Upper lobe of left lung (tissue), 6 donors: ENCODE measurements at regions not wholly inside any gene's neighbourhood (a gene's known extent, or its start where the extent isn't known, plus 50 kb on each side); places are given as distances from the start of the nearest gene placed in this dataset.

Experiments used
- ATAC-seq, 2 donors: fragments of 200-7000 bp; cut with Tn5 transposase; one replicate each; pipeline ENCODE4 v1.9.1; 2022; ENCODE audit warnings: mild to moderate bottlenecking in 2 of 2, moderate library complexity in 2 of 2; ENCODE audit not compliant: low FRiP score in 2 of 2
- DNase-seq, 2 donors: peaks; one replicate each; pipeline ENCODE4 v3.0.0-alpha.2; 2019 to 2020
- H3K27ac ChIP-seq, 4 donors: fragments of 200-600 bp; sonication (generic); one replicate each; pipeline ENCODE4 v1.5.1; 2016 to 2019
- H3K27me3 ChIP-seq, 4 donors: fragments of 200-600 bp; sonication (generic); one replicate each; pipeline ENCODE4 v1.5.1; 2017 to 2019
- H3K36me3 ChIP-seq, 4 donors: fragments of 200-600 bp; sonication (generic); one replicate each; pipeline ENCODE4 v1.5.1; 2016 to 2019
- H3K4me1 ChIP-seq, 4 donors: fragments of 200-600 bp; sonication (generic); one replicate each; pipeline ENCODE4 v1.5.1; 2018 to 2019
- H3K4me3 ChIP-seq, 4 donors: fragments of 200-600 bp; sonication (generic); one replicate each; pipeline ENCODE4 v1.5.1; 2017 to 2019; ENCODE audit warnings: mild to moderate bottlenecking in 2 of 4, moderate library complexity in 1 of 4
- H3K9me3 ChIP-seq, 4 donors: fragments of 200-600 bp; sonication (generic); one replicate each; pipeline ENCODE4 v1.5.1; 2018 to 2019
- EP300 ChIP-seq, 4 donors: sonication (generic); formaldehyde crosslinking; IDR thresholded peaks; one replicate each; pipeline ENCODE4 v1.5.1; 2017; ENCODE audit warnings: antibody characterized with exemption in 4 of 4, control low read depth in 2 of 4
- POLR2A ChIP-seq, 4 donors: fragments of 450-650 bp; IDR thresholded peaks; one replicate each; pipeline ENCODE4 v1.5.1; 2016 to 2017; ENCODE audit warnings: antibody characterized with exemption in 4 of 4, mild to moderate bottlenecking in 2 of 4
- POLR2AphosphoS5 ChIP-seq, 2 donors: sonication (generic); formaldehyde crosslinking; IDR thresholded peaks; one replicate each; pipeline ENCODE4 v1.5.1; 2017; ENCODE audit warnings: antibody characterized with exemption in 2 of 2
- WGBS, 2 donors: methylation state at CpG; one replicate each; pipeline ENCODE4 v1.1.5; 2017 to 2018; 5-methylcytosine and 5-hydroxymethylcytosine counted together
- TF ChIP-seq, protein P1 (sequence below), 6 experiments: fragments of 450-650 bp in 4 of 6; fragments of 200-600 bp in 2 of 6; sonication (generic) in 2 of 6; IDR thresholded peaks; one replicate each; pipeline ENCODE4 v1.5.1; 2016 to 2019; ENCODE audit warnings: antibody characterized with exemption in 6 of 6
- donor health status: DM: no; HTN: no; CAD: no; lungs with moderate emphysema.
- donor health status: DM: no; HTN: yes; CAD: no; lungs with severe emphysema.

DNA sequence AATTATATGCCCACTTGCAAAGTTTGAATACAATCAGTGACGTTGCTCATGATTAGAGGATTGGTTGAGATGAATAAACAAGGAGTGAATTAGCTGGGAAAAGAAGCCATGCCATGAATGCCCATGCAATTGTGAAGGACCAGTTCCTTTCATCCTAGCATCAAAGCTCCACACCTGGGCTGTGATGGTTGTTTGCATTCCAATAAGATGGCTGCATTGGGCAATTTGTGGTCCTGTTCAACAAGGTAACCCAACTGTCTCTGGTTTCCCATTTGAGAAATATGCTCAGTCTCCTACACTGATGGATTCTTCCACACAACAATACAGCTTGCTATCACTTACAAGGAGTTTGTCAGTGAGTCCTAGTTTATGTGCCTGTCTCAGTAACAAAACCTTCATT lies 550.2 kb downstream of the STK39 start:
- H3K4me1 ChIP-seq: no peaks in the 10 kb centered on the region
- ATAC-seq: no peak
- no peaks in the 10 kb centered on the region for H3K27me3 ChIP-seq
- no peak overlapping the region for H3K4me3 ChIP-seq
- TF ChIP-seq EP300 (IDR thresholded peaks at IDR 0.05) (no peak), POLR2A (IDR thresholded peaks at IDR 0.05) (no peak), POLR2AphosphoS5 (IDR thresholded peaks at IDR 0.05) (no peak)
- TF ChIP-seq, protein P1, sequence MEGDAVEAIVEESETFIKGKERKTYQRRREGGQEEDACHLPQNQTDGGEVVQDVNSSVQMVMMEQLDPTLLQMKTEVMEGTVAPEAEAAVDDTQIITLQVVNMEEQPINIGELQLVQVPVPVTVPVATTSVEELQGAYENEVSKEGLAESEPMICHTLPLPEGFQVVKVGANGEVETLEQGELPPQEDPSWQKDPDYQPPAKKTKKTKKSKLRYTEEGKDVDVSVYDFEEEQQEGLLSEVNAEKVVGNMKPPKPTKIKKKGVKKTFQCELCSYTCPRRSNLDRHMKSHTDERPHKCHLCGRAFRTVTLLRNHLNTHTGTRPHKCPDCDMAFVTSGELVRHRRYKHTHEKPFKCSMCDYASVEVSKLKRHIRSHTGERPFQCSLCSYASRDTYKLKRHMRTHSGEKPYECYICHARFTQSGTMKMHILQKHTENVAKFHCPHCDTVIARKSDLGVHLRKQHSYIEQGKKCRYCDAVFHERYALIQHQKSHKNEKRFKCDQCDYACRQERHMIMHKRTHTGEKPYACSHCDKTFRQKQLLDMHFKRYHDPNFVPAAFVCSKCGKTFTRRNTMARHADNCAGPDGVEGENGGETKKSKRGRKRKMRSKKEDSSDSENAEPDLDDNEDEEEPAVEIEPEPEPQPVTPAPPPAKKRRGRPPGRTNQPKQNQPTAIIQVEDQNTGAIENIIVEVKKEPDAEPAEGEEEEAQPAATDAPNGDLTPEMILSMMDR (IDR thresholded peaks at IDR 0.05): no peak
- no peak for DNase-seq
- no peaks in the 10 kb centered on the region for H3K36me3 ChIP-seq
- no peaks in the 10 kb centered on the region for H3K9me3 ChIP-seq
- no peak overlapping the region for H3K27ac ChIP-seq
- WGBS, 2 donors: 56 to 58% methylated on average over 1 of the region's 1 CpG

GRCh38 chr2:167692936-167693335 lies 554.5 kb downstream of the STK39 start:
- Histone ChIP-seq H3K4me3 (no peak overlapping the region), H3K9me3 (no peaks in the 10 kb centered on the region), H3K36me3 (no peaks in the 10 kb centered on the region), H3K4me1 (no peaks in the 10 kb centered on the region), H3K27me3 (no peaks in the 10 kb centered on the region), H3K27ac (no peak overlapping the region)
- 49 to 58% methylated on average over 2 of the region's 2 CpGs for WGBS, 2 donors
- DNase-seq (no peak), ATAC-seq (no peak)
- TF ChIP-seq POLR2AphosphoS5 (IDR thresholded peaks at IDR 0.05) (no peak), POLR2A (IDR thresholded peaks at IDR 0.05) (no peak), EP300 (IDR thresholded peaks at IDR 0.05) (no peak)
- TF ChIP-seq, protein P1 (IDR thresholded peaks at IDR 0.05): no peak

DNA sequence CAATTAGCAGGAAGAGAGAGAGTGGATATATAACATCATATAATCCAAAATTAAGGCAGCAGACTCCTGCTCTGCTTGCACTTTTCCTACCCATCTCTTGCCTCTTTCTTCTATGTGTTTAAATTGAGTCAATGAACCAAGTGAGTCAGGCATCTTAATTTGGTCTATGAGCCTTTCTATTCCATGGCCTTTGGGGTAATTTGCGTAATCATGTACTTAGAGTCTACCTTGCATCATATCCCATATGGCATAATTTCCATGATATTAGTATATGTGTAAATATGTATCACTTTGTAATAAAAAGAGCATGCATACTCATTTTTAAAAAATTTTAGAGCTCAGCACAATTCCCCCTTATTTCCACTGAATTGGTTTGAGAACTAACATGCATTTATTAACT lies 555.2 kb downstream of the STK39 start:
- TF ChIP-seq, protein P1 (IDR thresholded peaks at IDR 0.05): no peak
- no peak for TF ChIP-seq POLR2AphosphoS5 (IDR thresholded peaks at IDR 0.05)
- no peak for TF ChIP-seq POLR2A (IDR thresholded peaks at IDR 0.05)
- no peak for TF ChIP-seq EP300 (IDR thresholded peaks at IDR 0.05)

DNA sequence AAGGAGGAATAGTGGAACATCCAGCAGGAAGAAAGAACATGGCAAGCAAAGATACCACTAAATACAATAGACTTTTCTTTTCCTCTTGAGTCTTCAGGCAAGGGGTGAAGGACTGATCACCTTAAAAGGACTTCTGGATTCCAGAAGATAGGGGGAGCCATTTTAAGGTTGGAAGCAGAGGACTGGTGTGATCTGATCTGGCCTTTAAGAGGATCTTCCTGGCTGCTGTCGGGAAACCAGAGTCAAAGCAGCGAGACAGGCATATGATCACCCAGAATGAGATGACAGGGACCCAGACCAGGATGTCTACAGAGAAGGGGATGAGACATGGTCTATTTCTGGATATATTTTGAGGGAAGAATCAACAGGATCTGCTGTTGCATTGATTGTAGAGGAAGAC lies 558.0 kb downstream of the STK39 start:
- no peak for ATAC-seq
- Histone ChIP-seq H3K4me3 (no peak overlapping the region), H3K27ac (no peak overlapping the region), H3K4me1 (no peaks in the 10 kb centered on the region), H3K36me3 (no peaks in the 10 kb centered on the region), H3K9me3 (no peaks in the 10 kb centered on the region), H3K27me3 (no peaks in the 10 kb centered on the region)
- TF ChIP-seq POLR2AphosphoS5 (IDR thresholded peaks at IDR 0.05): no peak
- TF ChIP-seq, protein P1 (IDR thresholded peaks at IDR 0.05): no peak
- TF ChIP-seq EP300 (IDR thresholded peaks at IDR 0.05): no peak
- no peak for TF ChIP-seq POLR2A (IDR thresholded peaks at IDR 0.05)
- no peak for DNase-seq
- WGBS, 2 donors: 72 to 82% methylated on average over 2 of the region's 2 CpGs

More for the DNA sequence above, 555.2 kb downstream of the STK39 start:
- 97 to 100% methylated on average over 1 of the region's 1 CpG for WGBS, 2 donors
- no peaks in the 10 kb centered on the region for H3K27me3 ChIP-seq
- DNase-seq (no peak), ATAC-seq (no peak)
- H3K4me3 ChIP-seq: no peak overlapping the region
- H3K36me3 ChIP-seq: no peaks in the 10 kb centered on the region
- H3K27ac ChIP-seq: no peak overlapping the region
- H3K4me1 ChIP-seq: no peaks in the 10 kb centered on the region
- H3K9me3 ChIP-seq: no peaks in the 10 kb centered on the region

- Histone ChIP-seq H3K4me1 (no peaks in the 10 kb centered on the region), H3K27ac (no peak overlapping the region), H3K9me3 (no peaks in the 10 kb centered on the region), H3K36me3 (no peaks in the 10 kb centered on the region), H3K4me3 (no peak overlapping the region), H3K27me3 (no peaks in the 10 kb centered on the region)
- DNase-seq: no peak
- WGBS, 2 donors: 78 to 82% methylated on average over 7 of the region's 7 CpGs
- ATAC-seq: no peak
- TF ChIP-seq EP300 (IDR thresholded peaks at IDR 0.05) (no peak), POLR2AphosphoS5 (IDR thresholded peaks at IDR 0.05) (no peak), POLR2A (IDR thresholded peaks at IDR 0.05) (no peak)
- TF ChIP-seq, protein P1 (IDR thresholded peaks at IDR 0.05): no peak
Observed at GRCh38 chr2:167686691-167687090, 560.7 kb downstream of the STK39 start.
